NCI-H774 (cell line): ENCODE measurements at regions not wholly inside any gene's neighbourhood (a gene's known extent, or its start where the extent isn't known, plus 50 kb on each side); places are given as distances from the start of the nearest gene placed in this dataset.

Experiments used
- DNase-seq: peaks from one replicate; lab custom pipeline; 2025; lab: John Stamatoyannopoulos, UW

DNA sequence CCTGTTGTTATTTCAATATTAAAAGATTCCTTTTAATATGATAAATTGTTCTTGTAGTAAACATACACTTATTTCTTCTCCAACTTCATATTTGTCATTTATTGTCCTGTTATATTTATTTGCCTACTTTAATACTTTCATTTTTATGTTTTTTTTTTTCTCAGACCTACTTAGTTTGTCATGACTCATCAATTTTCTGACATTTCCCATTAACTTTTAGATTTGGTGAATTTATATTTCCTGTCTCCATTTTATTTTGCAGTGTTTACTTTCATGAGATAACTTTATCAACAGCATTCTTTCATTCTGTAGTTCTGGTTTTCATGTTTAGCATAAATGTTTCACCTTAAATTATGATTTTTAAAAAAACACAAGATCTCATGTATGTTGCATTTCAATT lies 788.7 kb downstream of the EFNA5 start:
- DNase-seq: no peak

DNA sequence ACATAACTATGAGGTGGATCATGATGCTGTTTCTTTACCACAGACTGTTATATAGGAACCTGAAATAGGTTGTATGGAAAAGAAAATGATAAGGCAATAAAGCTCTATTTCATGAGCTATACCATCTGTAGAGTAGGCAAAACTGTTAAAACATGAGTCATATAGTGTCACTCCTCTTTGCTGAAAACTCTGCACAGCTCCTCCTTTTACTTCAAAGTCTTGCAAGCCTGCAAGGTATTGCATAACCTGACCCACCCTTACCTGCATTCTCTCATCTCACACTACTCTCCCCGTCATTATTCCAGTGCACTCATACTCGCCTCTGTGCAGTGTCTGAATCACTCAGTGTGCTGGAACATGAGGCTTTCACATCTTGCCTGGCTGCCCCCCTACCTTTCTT lies 790.1 kb downstream of the EFNA5 start:
- DNase-seq: no peak

DNA sequence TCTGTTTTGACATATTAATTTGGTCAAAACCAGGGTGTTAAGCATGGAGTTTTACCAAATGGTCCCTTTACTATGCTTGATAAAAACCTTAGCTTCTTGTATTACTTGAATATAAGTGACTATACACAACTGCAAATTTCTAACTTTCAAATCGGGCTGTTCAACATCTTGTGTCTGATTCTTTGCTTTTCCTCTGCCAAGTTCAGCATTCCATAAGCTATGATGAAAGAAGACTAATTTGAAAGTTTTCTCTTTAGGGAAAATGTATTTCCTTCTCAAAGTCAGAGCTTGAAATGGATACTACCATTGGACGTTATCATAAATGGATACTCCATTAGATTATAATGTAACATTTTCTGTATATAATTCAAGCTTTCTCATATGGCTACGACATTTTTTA lies 792.9 kb downstream of the EFNA5 start:
- DNase-seq: no peak

DNA sequence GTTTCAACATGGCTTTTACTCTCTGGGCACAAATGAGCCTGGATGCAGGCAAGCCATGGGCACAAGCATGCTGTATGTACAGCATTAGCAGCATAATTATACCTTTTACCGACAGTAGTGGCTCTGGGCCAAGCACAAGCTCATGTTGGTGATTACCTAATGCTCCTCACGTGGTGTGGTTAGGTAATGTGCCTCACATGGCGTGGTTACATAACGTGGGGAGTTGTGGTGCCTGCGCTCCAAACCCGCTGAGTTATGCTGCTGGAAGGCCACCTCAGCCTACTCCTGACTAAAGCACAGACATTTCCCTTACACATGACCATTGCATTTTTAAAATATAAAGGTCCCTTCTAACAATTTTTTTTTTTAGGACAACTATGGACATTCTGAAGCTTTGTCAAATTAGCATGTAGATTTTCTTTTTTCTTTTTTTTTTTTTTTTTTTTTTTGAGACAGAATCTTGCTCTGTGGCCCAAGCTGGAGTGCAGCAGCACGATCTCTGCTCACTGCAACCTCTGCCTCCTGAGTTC lies 794.0 kb downstream of the EFNA5 start:
- DNase-seq: no peak

DNA sequence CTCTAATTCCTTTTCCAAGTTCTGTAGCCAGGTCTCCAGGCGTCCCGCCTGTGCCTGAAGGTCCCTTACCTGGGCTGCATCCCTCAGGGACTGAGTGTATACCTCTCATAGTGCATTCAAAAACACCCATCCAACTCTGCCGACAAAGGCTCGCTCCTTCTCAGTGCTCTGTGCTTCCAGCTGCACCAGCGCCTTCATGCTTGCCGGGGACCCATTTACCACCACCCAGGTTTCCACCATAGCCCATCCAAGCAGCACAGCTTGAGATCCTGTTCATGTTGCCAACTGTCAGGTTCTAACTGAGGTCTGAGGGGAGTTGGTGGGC lies 794.5 kb downstream of the EFNA5 start:
- no peak for DNase-seq

DNA sequence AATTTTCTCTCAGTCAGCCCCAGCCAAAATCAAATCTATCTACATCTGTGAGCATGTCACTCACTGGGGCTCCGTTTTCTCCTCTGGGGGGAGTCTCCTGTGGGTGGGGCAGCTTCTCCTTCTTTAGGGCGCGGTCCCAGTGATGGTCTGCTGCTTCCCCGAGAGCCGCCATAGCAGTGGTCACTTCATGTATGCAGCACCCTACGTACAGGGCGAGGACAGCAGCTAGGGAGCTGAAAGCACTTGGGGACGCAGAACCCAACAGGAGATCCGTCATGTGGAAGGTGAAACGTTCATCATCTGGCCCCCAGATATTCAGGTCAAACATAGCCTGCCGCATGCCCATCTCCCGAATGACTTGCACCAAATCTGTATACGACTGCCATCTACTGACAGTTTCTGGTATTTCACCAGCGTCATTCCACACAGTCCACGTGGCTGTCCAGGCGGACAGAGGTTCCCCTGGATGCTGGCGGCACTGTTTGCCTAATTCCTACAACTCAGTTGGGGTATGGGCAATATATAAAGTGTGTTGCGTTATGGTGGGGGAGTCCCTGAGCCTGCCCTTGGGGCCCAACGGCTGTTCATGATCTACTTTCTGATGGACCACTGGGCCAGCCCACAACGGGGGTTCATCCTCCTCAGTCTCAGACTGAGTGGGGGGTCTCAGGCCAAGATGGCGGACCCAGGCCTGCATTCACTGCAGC lies 795.0 kb downstream of the EFNA5 start:
- DNase-seq: no peak

DNA sequence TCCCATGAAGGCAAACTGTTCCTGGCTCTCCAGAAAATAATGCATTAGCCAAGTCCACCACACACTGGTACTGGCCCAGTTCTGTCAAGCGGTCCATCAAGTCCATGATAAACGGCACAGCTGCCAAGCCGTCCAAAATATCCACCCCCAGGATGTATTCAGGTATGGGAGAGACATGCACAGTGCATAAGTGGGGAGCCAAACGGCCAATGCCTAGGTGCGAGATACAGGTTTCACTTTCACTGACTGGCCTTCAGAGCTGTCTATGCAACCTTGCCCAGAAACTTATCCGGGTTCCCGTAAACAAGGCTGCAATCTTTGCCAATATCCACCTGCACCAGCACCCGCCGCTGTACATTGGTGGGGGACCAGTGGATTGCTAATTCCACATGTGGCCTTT lies 795.8 kb downstream of the EFNA5 start:
- DNase-seq: no peak

DNA sequence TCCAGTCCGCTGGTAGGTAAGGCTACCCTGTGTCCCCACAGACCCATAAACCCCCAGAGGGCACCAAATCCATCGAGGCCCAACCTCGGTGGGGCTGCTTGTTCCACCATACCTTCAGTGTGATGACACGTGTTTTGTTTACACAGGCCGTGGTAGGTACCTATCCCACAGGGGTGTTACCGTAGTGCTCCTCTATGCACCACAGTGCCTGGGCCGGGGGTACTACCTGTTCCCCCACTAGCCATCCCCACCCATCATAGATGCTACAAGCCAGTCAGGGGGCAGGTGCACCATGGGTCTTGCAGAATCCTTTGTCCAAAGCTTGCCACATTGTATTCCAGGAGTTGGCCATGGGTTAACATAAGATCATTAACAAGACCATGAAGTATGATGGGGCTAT lies 796.2 kb downstream of the EFNA5 start:
- no peak for DNase-seq

DNA sequence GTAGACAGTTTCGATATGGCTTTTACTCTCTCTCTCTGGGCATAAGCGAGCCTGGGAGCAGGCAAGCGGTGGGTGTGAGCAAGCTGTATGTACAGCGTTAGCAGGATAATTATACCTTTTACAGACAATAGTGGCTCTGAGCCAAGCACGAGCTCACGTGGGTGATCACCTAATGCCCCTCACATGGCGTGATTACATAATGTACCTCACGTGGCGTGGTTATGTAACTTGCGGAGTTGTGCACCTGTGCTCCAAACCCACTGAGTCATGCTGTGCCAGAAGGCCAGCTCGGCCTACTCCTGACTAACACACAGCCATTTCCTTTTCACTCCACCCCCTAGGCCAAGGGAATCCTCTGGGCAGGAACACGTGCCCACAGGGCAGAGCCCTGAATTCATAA lies 797.2 kb downstream of the EFNA5 start:
- DNase-seq: no peak

DNA sequence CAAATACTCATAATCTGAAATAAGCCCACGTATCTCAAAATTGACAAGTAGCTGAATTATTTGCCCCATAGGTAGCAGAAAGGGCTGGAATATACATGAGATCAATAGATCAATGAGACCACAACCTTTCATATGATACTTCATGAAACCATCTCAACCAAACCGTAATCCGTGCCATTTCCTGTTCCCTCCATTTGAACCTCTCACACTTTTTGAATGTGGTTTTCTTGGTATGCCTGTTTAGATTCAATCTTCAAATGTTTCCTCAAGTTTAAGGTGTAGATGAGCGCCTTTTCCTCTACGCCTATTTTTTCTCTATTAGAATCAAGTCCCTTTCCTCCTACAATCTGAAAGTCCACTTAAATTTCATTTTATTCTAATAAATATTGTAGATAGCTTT lies 805.5 kb downstream of the EFNA5 start:
- no peak for DNase-seq

DNA sequence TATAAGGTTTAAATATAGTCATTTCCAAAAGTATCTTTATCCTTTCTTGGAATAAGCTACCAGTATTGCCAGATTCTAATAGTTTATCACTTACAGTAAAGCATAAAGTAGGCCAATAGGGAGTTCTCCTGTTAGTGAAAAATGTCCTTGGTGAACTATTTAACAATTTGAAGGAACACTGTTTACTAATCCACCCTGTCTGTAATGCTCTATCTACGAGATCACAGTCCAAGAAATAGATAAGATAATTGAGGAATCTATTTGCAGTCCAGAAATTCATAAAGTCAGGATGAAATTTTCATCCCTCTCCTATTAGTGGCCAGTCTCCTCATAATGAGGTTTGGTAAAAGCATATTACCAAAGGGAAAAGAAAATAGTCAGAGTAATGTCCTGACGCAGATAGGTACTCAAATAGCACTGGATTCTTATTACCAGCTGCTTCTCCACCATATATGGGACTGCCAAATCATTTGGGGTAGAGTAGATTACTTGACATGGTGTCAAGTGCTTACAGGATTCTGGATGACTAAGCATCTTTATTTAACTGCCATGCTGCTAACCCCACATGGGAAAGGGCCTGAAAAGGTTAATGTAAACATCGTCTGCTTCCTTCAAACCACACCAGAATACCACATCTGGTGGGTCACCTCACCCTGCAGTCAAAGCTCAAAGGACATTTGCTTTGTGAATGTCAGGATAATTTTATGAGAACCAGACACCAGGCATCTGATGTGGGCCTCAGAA lies 808.1 kb downstream of the EFNA5 start:
- DNase-seq: no peak

DNA sequence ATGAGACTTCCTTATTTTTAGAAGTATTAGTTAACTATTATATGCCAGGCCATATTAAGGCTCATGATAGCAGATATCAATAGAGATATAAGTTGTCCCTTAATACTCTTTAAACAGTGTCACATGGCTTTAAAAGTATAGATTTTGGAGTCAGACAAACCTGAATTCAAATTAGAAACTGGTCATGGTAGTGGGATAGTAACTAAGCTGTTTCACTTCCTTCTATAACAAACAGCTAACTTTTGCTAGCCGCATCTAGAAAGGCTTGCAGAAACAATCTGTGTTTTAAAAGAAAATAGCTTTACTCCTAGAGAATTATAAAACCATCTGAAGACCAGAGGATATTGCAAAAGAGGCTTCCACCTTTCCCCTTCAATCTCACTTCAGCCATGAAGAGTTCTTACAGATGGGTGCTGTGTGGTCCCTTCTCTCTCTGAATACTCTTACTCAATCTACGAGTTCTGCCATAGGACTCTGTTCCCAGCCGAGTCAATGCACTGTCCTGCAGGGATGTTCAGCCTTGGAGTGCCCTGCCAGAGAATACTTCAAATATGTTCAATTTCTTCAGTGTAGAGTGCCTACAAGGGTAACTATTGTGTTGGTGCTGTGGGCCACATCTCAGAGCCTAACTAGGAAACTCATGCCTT lies 810.2 kb downstream of the EFNA5 start:
- no peak for DNase-seq

DNA sequence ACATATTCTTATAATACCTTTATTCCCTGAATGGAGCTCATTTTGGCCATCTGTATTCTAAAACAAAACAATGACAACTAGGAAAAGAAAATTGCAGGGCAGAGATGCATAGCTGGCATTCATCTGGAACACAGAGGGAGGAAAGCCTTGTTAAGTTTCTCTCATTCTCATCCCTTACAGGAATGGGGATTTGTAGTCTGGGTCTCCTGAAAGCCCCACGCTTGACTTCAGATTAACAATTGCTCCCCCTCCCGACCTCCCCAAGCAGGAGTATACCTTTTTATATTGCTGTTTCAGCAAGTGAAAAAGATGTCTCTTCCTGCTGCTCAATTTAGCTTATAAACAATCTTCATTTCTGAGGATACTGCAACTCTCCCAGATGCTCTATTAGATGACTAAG lies 812.1 kb downstream of the EFNA5 start:
- no peak for DNase-seq

DNA sequence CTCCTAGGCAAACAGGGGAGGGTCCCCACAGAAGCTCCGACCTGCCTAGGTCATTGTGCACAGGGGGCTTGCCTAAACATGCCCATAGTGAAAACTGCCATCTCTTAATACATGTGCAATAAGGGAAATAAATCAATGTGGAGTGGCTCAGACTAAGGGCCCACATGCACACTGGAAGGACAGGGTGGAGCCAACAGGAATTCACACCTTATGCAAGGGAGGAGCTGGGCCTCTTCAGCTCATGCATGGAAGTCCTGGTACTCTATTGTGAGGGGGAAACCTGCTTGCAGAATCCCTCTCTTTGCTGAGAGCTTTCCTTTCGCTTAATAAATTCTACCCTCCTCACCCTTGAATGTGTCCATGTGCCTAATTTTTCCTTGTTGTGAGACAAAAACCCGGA lies 815.8 kb downstream of the EFNA5 start:
- no peak for DNase-seq

DNA sequence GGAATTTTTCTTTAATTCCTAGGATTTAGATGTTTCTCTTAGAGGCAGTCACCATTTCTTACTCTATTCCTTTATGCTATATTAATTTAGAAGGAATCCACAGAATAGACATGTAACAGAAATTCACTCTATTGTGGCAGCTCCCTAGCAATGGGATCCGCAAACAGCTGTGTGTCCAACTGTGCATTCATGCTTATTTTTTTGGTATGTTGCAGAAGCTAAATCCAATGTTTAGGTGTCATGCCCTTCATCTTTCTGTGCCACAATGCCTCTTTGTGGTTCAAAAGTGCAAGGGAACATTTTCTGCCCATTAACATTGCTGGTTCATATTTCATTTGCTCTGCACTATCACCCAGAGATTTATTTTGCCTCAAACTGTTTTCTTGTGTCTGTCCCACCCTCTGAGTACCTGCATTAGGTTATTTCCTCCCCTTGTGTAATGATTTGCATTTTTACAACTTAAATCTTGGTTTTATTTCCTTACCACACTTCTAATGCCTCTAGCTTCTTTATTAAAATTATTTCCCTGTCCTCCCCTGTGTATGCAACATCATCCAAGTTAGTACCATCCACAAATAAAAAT lies 816.5 kb downstream of the EFNA5 start:
- DNase-seq: no peak

DNA sequence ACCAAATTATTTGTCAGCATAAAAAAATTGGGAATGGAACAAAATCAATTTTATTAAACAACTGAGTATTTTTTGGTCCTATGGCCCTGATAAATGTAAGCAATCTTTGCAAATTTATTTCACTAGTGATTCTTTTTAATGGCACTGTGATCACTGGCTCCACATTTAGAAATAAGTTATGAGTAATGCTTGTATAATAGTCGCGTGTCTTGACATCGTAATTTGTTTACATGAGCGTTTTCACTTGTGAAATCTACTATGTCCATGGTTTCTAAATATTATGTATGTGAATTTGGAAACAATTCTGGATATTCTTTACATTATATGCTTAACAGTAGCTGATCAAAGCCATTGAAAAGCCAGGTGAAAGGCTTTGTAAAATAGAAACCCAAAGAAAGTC lies 817.5 kb downstream of the EFNA5 start:
- DNase-seq: no peak

DNA sequence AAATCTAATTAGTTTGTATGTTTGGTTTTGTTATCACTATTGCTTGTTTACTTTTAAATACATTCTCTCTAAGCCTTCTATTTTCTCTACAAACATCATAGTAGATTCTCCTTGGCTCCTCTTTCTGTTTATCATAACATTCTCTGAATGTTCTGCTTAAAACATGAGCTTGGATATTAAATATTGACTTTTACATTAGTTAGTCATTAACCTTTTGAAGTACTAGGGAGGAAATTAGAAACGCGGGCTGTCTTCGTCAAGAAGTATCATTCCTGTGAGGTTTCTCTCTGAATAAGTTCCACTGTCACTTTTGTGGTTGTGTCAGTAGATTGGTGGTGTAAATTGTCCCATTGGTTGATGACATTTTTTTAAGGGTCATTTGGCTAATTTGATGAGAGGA lies 821.5 kb downstream of the EFNA5 start:
- DNase-seq: peak; percentile 27

DNA sequence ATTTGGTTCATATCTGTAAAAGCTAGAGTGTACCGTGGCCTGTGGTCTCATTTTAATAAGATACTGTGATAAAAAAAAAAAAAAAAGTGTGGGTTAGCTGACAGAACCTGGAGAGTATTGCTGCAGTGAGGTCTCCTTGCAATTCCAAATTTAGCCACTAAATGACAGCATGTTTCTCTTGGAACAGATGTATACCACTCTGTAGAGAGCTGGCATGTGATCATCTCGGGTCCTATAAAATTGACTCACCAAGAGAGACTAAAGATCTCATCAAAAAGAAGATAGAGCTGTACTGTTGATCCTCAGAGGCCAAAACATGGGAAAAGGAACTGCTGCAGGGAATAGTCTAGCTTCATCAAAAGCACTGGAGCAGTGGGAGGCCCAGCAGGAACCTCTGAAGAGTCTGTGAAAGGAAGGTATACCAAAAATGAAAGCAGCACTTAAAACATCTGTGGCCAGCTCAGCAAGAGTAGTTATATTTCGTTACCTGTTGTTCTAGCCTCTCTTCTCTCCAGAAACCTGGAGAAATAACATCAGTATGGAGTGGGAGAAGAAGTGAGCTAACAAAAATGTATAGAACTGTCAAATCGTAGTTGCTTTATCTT lies 826.8 kb downstream of the EFNA5 start:
- no peak for DNase-seq

DNA sequence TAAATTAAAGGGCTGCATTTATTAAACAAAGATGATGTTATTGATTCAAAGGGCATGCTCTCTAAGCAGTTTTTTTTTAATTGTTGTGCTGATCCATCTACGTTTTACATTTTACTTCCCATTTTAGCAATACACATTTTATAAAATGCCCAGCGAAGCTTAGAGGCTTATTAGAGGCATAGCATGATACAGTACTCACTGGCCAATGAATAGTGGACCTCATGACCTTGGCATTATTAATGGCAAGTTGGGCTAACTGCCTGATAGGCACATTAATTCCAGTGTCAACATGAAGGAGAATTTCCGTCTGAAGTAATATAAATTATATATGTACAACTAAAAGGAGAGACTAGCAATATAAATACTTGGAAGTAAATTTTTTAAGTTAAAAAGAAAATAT lies 837.2 kb downstream of the EFNA5 start:
- no peak for DNase-seq

DNA sequence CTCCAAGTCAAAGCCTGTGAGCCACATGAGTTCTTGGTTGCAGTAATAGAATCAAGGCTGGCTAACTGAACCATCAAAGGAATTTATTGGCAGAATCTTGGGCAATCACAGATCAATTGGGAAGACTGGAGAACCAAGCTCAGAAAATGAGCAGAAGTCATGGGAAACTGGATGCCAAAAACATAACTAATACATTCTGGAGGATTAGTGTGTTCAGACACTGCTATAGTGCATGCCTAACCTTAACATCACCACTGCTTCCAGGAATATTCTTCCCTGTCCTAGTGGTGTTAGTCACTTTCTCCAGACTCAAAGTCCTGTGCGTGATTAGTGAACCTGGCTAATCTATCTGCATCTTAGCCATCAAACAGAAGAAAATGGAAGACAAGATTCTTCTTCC lies 843.7 kb downstream of the EFNA5 start:
- DNase-seq: no peak

DNA sequence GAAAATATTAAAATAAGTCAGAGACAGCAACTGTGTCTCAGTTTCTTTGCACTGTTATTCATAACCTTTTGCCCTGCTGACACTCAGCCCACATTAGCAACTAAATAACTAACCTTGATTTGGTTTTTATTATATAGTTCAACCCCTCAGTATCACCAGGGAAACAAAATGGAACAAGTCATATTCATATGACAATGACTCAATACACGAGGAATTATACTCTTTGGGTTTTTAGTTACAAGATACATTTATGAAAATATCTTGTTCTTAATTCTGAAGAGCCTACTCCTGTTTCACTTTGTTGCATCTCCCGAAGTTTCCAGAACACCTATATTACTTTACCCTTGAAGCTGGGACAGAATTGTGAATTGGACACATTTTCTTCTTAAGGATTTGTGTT lies 845.4 kb downstream of the EFNA5 start:
- no peak for DNase-seq

DNA sequence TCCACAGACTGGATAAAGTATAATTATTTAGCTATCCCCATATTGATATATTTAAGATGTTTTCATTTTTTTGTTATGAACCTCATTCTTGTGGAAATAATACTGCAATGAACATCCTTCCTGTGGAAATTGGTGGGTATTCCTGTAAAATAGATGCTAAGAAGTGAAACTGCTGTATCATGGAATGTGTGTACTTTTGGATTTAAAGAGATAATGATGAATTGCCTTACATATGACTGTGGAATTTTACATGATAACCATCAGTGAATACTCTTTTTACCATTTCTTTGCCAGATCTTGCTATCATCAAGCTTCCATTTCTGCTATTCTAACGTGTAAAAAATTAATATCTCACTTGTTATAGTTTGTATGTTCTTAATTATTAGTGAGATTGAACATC lies 847.9 kb downstream of the EFNA5 start:
- DNase-seq: no peak

DNA sequence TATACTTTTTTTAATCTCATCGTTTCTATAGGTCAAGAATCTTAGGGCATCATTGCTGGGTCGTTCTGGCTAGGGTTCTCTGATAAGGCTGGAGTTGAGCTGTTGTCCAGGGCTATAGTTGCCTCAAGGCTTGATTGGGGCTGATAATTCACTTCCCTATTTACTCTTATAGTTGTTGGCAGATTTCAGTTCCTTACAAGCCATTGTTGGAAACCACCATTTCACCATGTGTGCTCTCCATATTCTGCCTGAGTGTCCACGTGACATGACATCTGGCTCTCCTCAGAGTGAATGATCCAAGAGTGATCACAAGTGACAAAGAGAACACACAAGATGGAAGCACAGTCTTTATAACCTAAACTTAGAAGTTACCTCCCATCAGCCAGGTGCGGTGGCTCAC lies 852.2 kb downstream of the EFNA5 start:
- DNase-seq: no peak
